ENCODE measurements at regions not wholly inside any gene's neighbourhood (a gene's known extent, or its start where the extent isn't known, plus 50 kb on each side); places are given as distances from the start of the nearest gene placed in this dataset.

DNA sequence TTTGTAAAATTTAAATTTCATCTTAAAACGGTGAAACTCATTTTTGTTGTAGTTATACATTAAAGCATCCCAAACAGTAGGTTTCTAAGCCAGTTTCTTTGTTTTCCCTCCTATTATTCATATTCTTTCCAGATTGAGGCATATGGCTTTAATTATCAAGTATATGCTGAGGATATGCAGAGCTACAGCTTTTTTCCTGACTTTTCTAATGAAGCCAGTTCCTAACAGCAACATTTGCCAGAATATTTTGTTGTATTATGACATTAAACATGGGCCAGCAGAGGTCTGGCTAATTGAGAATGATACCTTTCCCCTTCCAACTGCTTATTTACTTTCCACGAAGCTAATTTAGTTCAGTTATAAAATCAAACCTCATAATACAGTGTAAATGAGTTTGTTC lies 75.3 kb downstream of the SLIT2 start:
- ATAC-seq (no peak), DNase-seq (no peak)
- H3K4me3 ChIP-seq: no peak overlapping the region
- H3K9me3 ChIP-seq: no peaks in the 10 kb centered on the region
- no peak overlapping the region for H3K27ac ChIP-seq
- TF ChIP-seq, protein P1, sequence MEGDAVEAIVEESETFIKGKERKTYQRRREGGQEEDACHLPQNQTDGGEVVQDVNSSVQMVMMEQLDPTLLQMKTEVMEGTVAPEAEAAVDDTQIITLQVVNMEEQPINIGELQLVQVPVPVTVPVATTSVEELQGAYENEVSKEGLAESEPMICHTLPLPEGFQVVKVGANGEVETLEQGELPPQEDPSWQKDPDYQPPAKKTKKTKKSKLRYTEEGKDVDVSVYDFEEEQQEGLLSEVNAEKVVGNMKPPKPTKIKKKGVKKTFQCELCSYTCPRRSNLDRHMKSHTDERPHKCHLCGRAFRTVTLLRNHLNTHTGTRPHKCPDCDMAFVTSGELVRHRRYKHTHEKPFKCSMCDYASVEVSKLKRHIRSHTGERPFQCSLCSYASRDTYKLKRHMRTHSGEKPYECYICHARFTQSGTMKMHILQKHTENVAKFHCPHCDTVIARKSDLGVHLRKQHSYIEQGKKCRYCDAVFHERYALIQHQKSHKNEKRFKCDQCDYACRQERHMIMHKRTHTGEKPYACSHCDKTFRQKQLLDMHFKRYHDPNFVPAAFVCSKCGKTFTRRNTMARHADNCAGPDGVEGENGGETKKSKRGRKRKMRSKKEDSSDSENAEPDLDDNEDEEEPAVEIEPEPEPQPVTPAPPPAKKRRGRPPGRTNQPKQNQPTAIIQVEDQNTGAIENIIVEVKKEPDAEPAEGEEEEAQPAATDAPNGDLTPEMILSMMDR (IDR thresholded peaks at IDR 0.05): no peak
- no peaks in the 10 kb centered on the region for H3K36me3 ChIP-seq
- H3K4me1 ChIP-seq: no peaks in the 10 kb centered on the region
- H3K27me3 ChIP-seq: no peaks in the 10 kb centered on the region
- intact Hi-C loops (cut with DNase I): no loop called here

DNA sequence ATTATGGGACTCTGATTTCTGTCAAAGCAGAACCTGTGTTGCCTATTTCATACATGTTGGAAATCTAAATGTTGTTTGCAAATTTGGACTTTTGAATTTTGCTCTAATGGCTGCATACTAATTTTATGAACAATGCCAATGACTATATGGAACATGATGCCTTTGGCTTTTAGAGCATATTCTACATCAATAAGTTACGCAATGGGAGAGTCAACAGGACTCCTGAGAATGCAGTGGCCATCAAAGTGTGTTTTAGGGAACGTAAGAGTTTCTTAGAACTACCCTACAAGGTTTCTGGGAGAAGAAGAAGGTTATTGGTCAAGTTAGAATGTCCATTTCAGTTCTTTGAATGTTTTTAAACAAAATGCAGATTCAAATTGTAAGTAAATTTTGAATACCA lies 76.1 kb downstream of the SLIT2 start:
- no peak overlapping the region for H3K4me3 ChIP-seq

GRCh38 chr4:20331642-20332041 lies 79.9 kb downstream of the SLIT2 start:
- Histone ChIP-seq H3K4me1 (no peaks in the 10 kb centered on the region), H3K9me3 (no peaks in the 10 kb centered on the region), H3K27ac (no peak overlapping the region), H3K36me3 (no peaks in the 10 kb centered on the region), H3K27me3 (no peaks in the 10 kb centered on the region), H3K4me3 (no peak overlapping the region)
- DNase-seq (no peak), ATAC-seq (no peak)
- intact Hi-C loops (cut with DNase I): no loop called here
- TF ChIP-seq, protein P1 (IDR thresholded peaks at IDR 0.05): no peak

More for the DNA sequence above, 76.1 kb downstream of the SLIT2 start:
- TF ChIP-seq, protein P1 (IDR thresholded peaks at IDR 0.05): no peak
- ATAC-seq (no peak), DNase-seq (no peak)
- intact Hi-C loops (cut with DNase I): no loop called here
- H3K27me3 ChIP-seq: no peaks in the 10 kb centered on the region
- no peak overlapping the region for H3K27ac ChIP-seq
- H3K4me1 ChIP-seq: no peaks in the 10 kb centered on the region
- H3K9me3 ChIP-seq: no peaks in the 10 kb centered on the region
- no peaks in the 10 kb centered on the region for H3K36me3 ChIP-seq

GRCh38 chr4:20333141-20333715 lies 81.5 kb downstream of the SLIT2 start:
- Histone ChIP-seq H3K4me3 (no peak overlapping the region), H3K9me3 (no peaks in the 10 kb centered on the region), H3K36me3 (no peaks in the 10 kb centered on the region), H3K27me3 (no peaks in the 10 kb centered on the region), H3K4me1 (no peaks in the 10 kb centered on the region), H3K27ac (no peak overlapping the region)
- intact Hi-C loops (cut with DNase I): no loop called here
- DNase-seq (no peak), ATAC-seq (no peak)
- TF ChIP-seq, protein P1 (IDR thresholded peaks at IDR 0.05): no peak

GRCh38 chr4:20337261-20337664 lies 85.6 kb downstream of the SLIT2 start:
- H3K27ac ChIP-seq: no peak overlapping the region
- no peak for DNase-seq
- no peaks in the 10 kb centered on the region for H3K36me3 ChIP-seq
- H3K4me3 ChIP-seq: no peak overlapping the region
- intact Hi-C loops (cut with DNase I): no loop called here
- no peak for ATAC-seq
- H3K27me3 ChIP-seq: no peaks in the 10 kb centered on the region
- H3K9me3 ChIP-seq: no peaks in the 10 kb centered on the region
- TF ChIP-seq, protein P1 (IDR thresholded peaks at IDR 0.05): no peak
- H3K4me1 ChIP-seq: no peaks in the 10 kb centered on the region

DNA sequence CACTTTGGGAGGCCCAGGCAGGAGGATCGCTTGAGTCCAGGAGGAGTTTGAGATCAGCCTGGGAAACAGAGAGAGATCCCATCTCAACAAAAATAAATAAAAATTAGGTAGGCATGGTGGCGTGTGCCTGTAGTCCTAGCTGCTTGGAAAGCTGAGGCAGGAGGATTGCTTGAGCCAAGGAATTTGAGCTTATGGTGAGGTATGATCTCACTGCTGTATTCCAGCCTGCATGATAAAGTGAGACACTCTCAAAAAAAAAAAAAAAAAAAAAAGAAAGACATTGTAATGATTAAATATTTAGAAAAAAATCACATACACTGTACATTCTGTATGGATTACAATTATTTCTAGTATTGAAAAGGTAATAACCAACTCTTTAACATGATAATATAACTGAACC lies 87.1 kb downstream of the SLIT2 start:
- DNase-seq: no peak
- Histone ChIP-seq H3K4me1 (no peaks in the 10 kb centered on the region), H3K9me3 (no peaks in the 10 kb centered on the region), H3K27ac (no peak overlapping the region), H3K4me3 (no peak overlapping the region), H3K27me3 (no peaks in the 10 kb centered on the region), H3K36me3 (no peaks in the 10 kb centered on the region)
- ATAC-seq: no peak
- intact Hi-C loops (cut with DNase I): no loop called here
- TF ChIP-seq, protein P1 (IDR thresholded peaks at IDR 0.05): no peak
